ENCODE measurements at regions not wholly inside any gene's neighbourhood (a gene's known extent, or its start where the extent isn't known, plus 50 kb on each side); places are given as distances from the start of the nearest gene placed in this dataset.

- Histone ChIP-seq H3K4me3 (no peak overlapping the region), H3K27me3 (no peaks in the 10 kb centered on the region), H3K9me3 (no peaks in the 10 kb centered on the region), H3K36me3 (no peaks in the 10 kb centered on the region), H3K4me1 (ENCODE audit: insufficient read depth) (no peaks in the 10 kb centered on the region), H3K27ac (no peak overlapping the region)
- TF ChIP-seq POLR2A (IDR thresholded peaks at IDR 0.05) (no peak), CTCF (IDR thresholded peaks at IDR 0.05) (no peak), EP300 (IDR thresholded peaks at IDR 0.05) (no peak)
- no peak for DNase-seq
- intact Hi-C loops (cut with DNase I) = no loop called here
- 71 to 75% (median 72%) methylated on average over 5 of the region's 5 CpGs for WGBS, 3 donors
These were observed 357.7 kb downstream of the BCOR start for GRCh38 chrX:39740078-39740477.

GRCh38 chrX:39741904-39742303 is 355.9 kb downstream of the BCOR start:
- WGBS, 3 donors = 89 to 96% (median 92%) methylated on average over 3 of the region's 3 CpGs
- no peaks in the 10 kb centered on the region for H3K9me3 ChIP-seq
- H3K27me3 ChIP-seq = no peaks in the 10 kb centered on the region
- intact Hi-C loops (cut with DNase I) = no loop called here
- no peak for DNase-seq
- no peak overlapping the region for H3K27ac ChIP-seq
- H3K4me1 ChIP-seq (ENCODE audit: insufficient read depth) = no peaks in the 10 kb centered on the region
- no peak overlapping the region for H3K4me3 ChIP-seq
- H3K36me3 ChIP-seq = no peaks in the 10 kb centered on the region
- TF ChIP-seq EP300 (IDR thresholded peaks at IDR 0.05) (no peak), POLR2A (IDR thresholded peaks at IDR 0.05) (no peak), CTCF (IDR thresholded peaks at IDR 0.05) (no peak)

GRCh38 chrX:39745818-39746217 is 351.9 kb downstream of the BCOR start:
- intact Hi-C loops (cut with DNase I) = no loop called here
- Histone ChIP-seq H3K36me3 (no peaks in the 10 kb centered on the region), H3K4me1 (ENCODE audit: insufficient read depth) (no peaks in the 10 kb centered on the region), H3K27ac (no peak overlapping the region), H3K27me3 (no peaks in the 10 kb centered on the region), H3K4me3 (no peak overlapping the region), H3K9me3 (no peaks in the 10 kb centered on the region)
- DNase-seq = no peak
- 78 to 92% (median 91%) methylated on average over 2 of the region's 2 CpGs for WGBS, 3 donors
- no peak for TF ChIP-seq EP300 (IDR thresholded peaks at IDR 0.05)

GRCh38 chrX:39749135-39749534 is 348.6 kb downstream of the BCOR start:
- H3K4me1 ChIP-seq (ENCODE audit: insufficient read depth) = no peaks in the 10 kb centered on the region
- intact Hi-C loops (cut with DNase I) = no loop called here
- no peak overlapping the region for H3K4me3 ChIP-seq
- TF ChIP-seq CTCF (IDR thresholded peaks at IDR 0.05) (no peak), POLR2A (IDR thresholded peaks at IDR 0.05) (no peak), EP300 (IDR thresholded peaks at IDR 0.05) (no peak)
- no peaks in the 10 kb centered on the region for H3K9me3 ChIP-seq
- H3K27ac ChIP-seq = no peak overlapping the region
- H3K27me3 ChIP-seq = no peaks in the 10 kb centered on the region
- DNase-seq = no peak
- no peaks in the 10 kb centered on the region for H3K36me3 ChIP-seq
- WGBS, 3 donors = 66 to 74% (median 69%) methylated on average over 5 of the region's 5 CpGs

GRCh38 chrX:39749728-39750127 is 348.0 kb downstream of the BCOR start:
- H3K27ac ChIP-seq = no peak overlapping the region
- no peaks in the 10 kb centered on the region for H3K36me3 ChIP-seq
- DNase-seq = no peak
- no peak for TF ChIP-seq CTCF (IDR thresholded peaks at IDR 0.05)
- no peak for TF ChIP-seq EP300 (IDR thresholded peaks at IDR 0.05)
- no peak for TF ChIP-seq POLR2A (IDR thresholded peaks at IDR 0.05)
- no peaks in the 10 kb centered on the region for H3K27me3 ChIP-seq
- no peak overlapping the region for H3K4me3 ChIP-seq
- WGBS, 3 donors = 57 to 68% (median 57%) methylated on average over 5 of the region's 5 CpGs
- no peaks in the 10 kb centered on the region for H3K4me1 ChIP-seq (ENCODE audit: insufficient read depth)
- H3K9me3 ChIP-seq = no peaks in the 10 kb centered on the region
- intact Hi-C loops (cut with DNase I) = no loop called here

All from ovary (tissue), 7 donors.